Duodenal mucosa (tissue), 2 donors: ENCODE measurements at regions not wholly inside any gene's neighbourhood (a gene's known extent, or its start where the extent isn't known, plus 50 kb on each side); places are given as distances from the start of the nearest gene placed in this dataset.

Source experiments
- H3K27ac ChIP-seq: one replicate; pipeline ENCODE4 v1.7.0; 2013; ENCODE audit warnings: low read depth, low read length
- H3K27me3 ChIP-seq, 2 donors: one replicate each; pipeline ENCODE4 v1.7.0; 2013; ENCODE audit warnings: low read length in 2 of 2, control low read depth in 1 of 2; ENCODE audit not compliant: insufficient read depth in 2 of 2, control insufficient read depth in 1 of 2
- H3K36me3 ChIP-seq, 2 donors: one replicate each; pipeline ENCODE4 v1.7.0; 2013; ENCODE audit warnings: low read length in 2 of 2, control low read depth in 1 of 2; ENCODE audit not compliant: insufficient read depth in 2 of 2, control insufficient read depth in 1 of 2
- H3K4me1 ChIP-seq, 2 donors: one replicate each; pipeline ENCODE4 v1.7.0; 2013; ENCODE audit warnings: low read length in 2 of 2, control low read depth in 1 of 2; ENCODE audit not compliant: insufficient read depth in 2 of 2, control insufficient read depth in 1 of 2
- H3K4me3 ChIP-seq, 2 donors: one replicate each; pipeline ENCODE4 v1.7.0; 2013; ENCODE audit warnings: low read length in 2 of 2, low read depth in 1 of 2
- H3K9ac ChIP-seq, 2 donors: one replicate each; pipeline ENCODE4 v1.7.0; 2013; ENCODE audit warnings: low read length in 2 of 2, low read depth in 1 of 2
- H3K9me3 ChIP-seq, 2 donors: one replicate each; pipeline ENCODE4 v1.7.0; 2013; ENCODE audit warnings: low read length in 2 of 2, control low read depth in 1 of 2; ENCODE audit not compliant: control insufficient read depth in 1 of 2

DNA sequence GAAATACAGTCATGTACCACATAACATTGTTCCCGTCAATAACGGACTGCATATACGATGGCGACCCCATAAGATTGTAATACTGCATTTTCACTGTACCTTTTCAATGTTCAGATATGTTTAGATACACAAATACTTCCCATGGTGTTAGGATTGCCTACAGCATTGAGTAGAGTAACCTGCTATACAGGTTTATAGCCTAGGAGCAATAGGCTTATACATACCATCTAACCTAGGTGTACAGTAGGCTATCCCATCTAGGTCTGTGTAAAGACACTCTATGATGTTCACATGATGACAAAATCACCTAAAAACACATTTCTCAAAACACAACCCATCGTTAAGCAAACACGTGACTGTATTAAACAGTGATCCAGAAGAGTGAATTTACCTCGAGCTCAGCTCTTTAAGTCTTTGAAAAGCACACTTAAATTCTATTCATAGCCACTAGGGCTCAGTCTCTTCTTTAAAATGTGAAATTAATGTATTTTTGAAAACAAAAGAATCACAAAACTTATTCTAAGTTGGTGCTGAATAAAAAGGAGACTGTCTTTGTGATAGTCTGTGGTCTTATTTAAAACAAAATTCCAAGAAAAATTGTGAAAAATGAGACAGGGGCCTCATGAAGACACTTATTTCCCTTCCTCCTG is 239.1 kb upstream of the ARID2 start:
- no peaks in the 10 kb centered on the region for H3K27me3 ChIP-seq
- H3K27ac ChIP-seq, result no peak overlapping the region
- no peak overlapping the region for H3K4me3 ChIP-seq
- H3K36me3 ChIP-seq, result no peaks in the 10 kb centered on the region
- no peaks in the 10 kb centered on the region for H3K9me3 ChIP-seq
- H3K9ac ChIP-seq, result no peak overlapping the region
- no peaks in the 10 kb centered on the region for H3K4me1 ChIP-seq

DNA sequence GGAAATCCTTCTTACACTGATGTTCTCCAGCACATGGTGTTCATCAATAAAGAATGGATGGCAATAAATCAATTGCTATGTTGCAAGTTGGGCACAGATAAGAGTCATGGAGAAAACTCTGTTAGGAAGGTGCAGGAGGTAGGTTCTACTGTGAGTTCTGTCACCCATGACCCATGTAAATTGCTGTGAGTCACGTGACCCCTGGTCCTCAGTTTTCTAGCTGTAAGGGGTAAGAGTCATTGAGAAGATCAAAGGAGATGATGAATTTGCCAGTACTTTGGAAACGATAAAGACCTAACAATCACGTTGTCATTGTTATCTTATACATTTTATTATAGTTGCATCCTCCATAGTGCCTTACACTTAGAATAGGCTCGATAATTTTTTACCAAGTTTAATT is 235.2 kb upstream of the ARID2 start:
- Histone ChIP-seq H3K9me3 (no peaks in the 10 kb centered on the region), H3K36me3 (no peaks in the 10 kb centered on the region), H3K27me3 (no peaks in the 10 kb centered on the region), H3K27ac (no peak overlapping the region), H3K9ac (no peak overlapping the region), H3K4me3 (no peak overlapping the region), H3K4me1 (no peaks in the 10 kb centered on the region)

DNA sequence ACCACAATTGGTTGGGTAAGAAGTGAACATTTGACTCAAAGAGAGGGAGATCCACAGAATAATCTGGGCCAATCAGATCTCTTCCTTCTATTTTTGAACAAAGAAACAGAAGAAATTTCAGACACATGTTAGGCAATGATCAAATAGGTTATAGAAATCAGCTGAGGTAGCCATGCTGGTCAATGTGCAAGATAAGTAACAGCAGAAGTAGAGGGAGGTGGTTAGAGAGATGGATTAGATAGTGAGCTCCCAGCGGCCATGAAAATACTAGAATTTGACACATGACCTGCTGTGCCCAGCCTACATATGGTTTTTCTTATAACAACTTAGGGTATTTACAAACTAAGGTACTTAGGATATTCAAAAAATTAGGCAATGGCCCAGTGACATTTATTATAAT is 230.9 kb upstream of the ARID2 start:
- H3K9me3 ChIP-seq, result no peaks in the 10 kb centered on the region
- H3K9ac ChIP-seq, result no peak overlapping the region
- H3K4me1 ChIP-seq, result no peaks in the 10 kb centered on the region
- H3K4me3 ChIP-seq, result no peak overlapping the region
- no peaks in the 10 kb centered on the region for H3K36me3 ChIP-seq
- H3K27ac ChIP-seq, result no peak overlapping the region
- H3K27me3 ChIP-seq, result no peaks in the 10 kb centered on the region

DNA sequence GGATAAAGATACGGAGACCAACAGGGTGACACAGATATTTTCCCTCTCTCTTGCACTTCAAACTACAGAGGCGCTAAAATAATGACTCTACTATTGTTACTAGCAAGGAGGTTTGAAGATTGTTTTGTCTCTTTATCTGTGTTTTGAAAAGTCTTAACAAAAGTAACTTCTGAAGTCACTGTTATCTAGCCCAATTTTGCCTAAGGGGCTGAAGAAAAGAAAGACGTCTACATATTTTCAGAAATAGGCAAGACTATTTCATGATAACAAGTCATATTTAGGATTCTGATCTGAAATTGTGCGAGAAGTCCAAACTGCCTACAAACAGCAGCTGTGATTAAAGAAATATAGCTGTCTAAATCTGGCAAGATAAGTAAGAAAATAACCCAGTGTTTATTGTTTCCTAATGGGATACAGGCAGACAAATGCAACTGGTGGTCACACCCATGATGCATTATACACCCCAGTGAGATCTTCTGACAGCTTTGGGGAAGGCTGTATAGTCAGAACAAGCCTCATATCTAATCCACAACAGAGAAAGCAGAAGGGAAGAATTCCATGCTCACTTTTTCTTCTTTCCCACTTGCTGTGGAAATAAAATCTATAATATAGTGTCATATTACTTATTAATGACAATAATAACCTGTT is 226.9 kb upstream of the ARID2 start:
- no peak overlapping the region for H3K4me3 ChIP-seq
- H3K36me3 ChIP-seq, result no peaks in the 10 kb centered on the region
- no peaks in the 10 kb centered on the region for H3K27me3 ChIP-seq
- H3K9ac ChIP-seq, result no peak overlapping the region
- H3K4me1 ChIP-seq, result no peaks in the 10 kb centered on the region
- no peaks in the 10 kb centered on the region for H3K9me3 ChIP-seq
- H3K27ac ChIP-seq, result no peak overlapping the region

DNA sequence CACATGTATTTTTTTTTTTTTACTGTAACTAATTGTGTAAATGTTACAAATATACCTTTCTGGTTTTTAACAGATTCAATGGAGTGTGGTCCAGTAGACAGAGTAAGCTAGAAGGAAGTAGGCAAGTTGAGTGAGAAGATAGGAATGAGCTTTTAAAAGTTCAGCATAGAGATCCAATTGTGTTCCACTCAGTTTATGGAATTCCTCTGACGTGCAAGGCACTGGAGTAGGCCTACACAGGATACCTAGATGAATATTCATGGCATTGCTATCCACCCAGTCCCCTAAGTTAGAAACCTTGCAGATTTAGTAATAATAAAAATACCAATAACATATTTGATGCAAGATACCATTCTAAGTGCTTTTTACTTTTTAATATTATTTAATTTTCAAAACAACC is 225.6 kb upstream of the ARID2 start:
- no peak overlapping the region for H3K9ac ChIP-seq
- no peaks in the 10 kb centered on the region for H3K36me3 ChIP-seq
- H3K27me3 ChIP-seq, result no peaks in the 10 kb centered on the region

DNA sequence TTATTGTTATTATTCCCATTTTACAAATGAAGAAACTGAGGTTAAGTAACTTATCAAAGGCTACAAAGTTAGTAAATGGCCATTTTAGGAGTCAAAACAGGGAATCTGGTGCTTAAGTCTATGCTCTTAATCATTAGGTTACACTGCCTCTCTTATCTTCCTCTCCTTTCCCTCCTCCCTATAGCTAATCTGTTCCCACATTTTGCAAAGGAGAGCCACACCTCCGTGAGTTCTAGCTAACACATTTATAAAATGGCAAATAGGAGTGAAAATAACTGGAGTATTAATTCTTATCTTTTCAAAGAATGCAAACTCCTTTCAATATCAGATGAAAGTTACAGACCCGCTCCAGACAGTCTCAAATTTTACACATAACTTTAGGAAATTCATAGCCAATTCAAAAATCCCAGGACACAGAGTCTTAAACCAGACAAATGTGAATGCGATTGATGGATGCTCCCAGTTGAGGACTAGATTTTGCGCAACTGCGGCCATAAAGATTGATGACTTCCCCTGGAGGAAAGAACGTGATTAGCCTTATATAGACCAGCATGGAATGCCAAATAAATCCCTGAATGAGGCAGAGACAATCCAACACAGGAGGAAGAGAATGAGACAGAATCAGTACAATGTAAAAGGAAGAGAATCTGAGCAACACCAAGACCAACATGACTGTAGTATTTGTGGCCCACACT is 225.0 kb upstream of the ARID2 start:
- H3K27ac ChIP-seq, result no peak overlapping the region

More for the DNA sequence above, 225.6 kb upstream of the ARID2 start:
- Histone ChIP-seq H3K9me3 (no peaks in the 10 kb centered on the region), H3K27ac (no peak overlapping the region), H3K4me3 (no peak overlapping the region), H3K4me1 (no peaks in the 10 kb centered on the region)

DNA sequence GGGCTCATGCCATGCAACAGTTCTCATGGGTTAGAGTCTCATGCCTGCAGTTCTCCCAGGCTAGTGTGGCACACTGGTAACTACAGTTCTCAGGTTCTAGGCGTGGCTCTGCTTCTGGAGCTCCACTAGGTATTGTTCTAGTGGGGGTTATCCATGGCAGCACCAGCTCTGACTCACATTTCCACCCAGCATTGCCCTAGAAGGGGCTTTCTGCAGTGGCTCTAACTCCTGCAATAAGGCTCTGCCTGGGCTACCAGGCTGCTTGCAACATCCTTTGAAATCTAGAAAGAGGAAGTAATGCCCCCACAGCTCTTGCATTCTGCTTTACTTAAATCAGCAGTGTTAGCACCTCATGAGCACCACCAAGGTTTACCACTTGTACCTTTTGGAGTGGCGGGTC is 220.3 kb upstream of the ARID2 start:
- Histone ChIP-seq H3K27ac (no peak overlapping the region), H3K36me3 (no peaks in the 10 kb centered on the region), H3K27me3 (no peaks in the 10 kb centered on the region), H3K9ac (no peak overlapping the region), H3K4me1 (no peaks in the 10 kb centered on the region), H3K9me3 (peaks cover 4 to 6% of the 10 kb centered on the region in 2 donors), H3K4me3 (no peak overlapping the region)

More for the DNA sequence above, 225.0 kb upstream of the ARID2 start:
- no peaks in the 10 kb centered on the region for H3K36me3 ChIP-seq
- no peak overlapping the region for H3K4me3 ChIP-seq
- no peaks in the 10 kb centered on the region for H3K27me3 ChIP-seq
- no peaks in the 10 kb centered on the region for H3K4me1 ChIP-seq
- no peaks in the 10 kb centered on the region for H3K9me3 ChIP-seq
- no peak overlapping the region for H3K9ac ChIP-seq

DNA sequence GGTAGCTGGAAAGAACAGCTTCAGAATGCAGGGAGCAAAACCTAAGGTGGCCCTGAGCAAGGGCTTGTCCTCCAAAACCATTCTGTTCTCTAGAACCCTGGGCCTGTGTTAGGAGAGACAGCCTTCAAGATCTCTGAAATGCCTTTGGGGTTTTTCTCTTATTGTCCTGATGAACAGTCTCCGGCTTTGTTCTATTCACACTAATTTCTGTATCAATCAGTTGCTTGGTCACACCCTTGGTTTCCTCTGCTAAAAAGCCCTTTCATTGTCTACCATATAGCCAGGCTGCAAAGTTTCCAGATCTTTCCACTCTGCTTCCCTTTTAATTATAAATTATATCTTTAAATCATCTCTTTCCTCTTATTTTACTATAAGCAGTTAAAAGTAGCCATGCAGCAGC is 219.9 kb upstream of the ARID2 start:
- H3K27ac ChIP-seq, result no peak overlapping the region
- H3K4me3 ChIP-seq, result no peak overlapping the region
- H3K27me3 ChIP-seq, result no peaks in the 10 kb centered on the region
- peaks cover 4 to 6% of the 10 kb centered on the region in 2 donors for H3K9me3 ChIP-seq
- no peaks in the 10 kb centered on the region for H3K4me1 ChIP-seq
- H3K36me3 ChIP-seq, result no peaks in the 10 kb centered on the region
- no peak overlapping the region for H3K9ac ChIP-seq

DNA sequence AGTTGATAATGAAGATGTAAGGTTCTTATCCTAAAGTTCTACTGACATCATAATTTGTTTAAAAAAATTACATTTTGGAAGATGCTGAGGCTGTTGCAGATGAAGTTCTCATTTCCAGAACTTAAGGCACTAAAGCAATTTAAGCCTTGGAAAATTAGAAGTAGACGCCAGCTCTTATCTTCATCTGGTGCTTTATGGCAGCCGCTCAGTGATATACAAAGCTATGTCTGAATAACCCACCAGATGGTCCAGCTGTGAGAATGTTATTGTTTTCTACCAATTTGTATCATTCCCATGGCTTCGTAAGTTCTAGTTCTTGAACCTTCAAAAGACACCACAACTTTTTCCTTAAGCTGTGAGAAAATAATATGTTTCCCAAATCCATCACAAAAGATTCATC is 212.1 kb upstream of the ARID2 start:
- no peak overlapping the region for H3K4me3 ChIP-seq
- no peaks in the 10 kb centered on the region for H3K4me1 ChIP-seq
- H3K27me3 ChIP-seq, result no peaks in the 10 kb centered on the region
- H3K9me3 ChIP-seq, result no peaks in the 10 kb centered on the region
- no peak overlapping the region for H3K27ac ChIP-seq
- no peak overlapping the region for H3K9ac ChIP-seq
- no peaks in the 10 kb centered on the region for H3K36me3 ChIP-seq
